ENCODE measurements at regions not wholly inside any gene's neighbourhood (a gene's known extent, or its start where the extent isn't known, plus 50 kb on each side); places are given as distances from the start of the nearest gene placed in this dataset.

DNA sequence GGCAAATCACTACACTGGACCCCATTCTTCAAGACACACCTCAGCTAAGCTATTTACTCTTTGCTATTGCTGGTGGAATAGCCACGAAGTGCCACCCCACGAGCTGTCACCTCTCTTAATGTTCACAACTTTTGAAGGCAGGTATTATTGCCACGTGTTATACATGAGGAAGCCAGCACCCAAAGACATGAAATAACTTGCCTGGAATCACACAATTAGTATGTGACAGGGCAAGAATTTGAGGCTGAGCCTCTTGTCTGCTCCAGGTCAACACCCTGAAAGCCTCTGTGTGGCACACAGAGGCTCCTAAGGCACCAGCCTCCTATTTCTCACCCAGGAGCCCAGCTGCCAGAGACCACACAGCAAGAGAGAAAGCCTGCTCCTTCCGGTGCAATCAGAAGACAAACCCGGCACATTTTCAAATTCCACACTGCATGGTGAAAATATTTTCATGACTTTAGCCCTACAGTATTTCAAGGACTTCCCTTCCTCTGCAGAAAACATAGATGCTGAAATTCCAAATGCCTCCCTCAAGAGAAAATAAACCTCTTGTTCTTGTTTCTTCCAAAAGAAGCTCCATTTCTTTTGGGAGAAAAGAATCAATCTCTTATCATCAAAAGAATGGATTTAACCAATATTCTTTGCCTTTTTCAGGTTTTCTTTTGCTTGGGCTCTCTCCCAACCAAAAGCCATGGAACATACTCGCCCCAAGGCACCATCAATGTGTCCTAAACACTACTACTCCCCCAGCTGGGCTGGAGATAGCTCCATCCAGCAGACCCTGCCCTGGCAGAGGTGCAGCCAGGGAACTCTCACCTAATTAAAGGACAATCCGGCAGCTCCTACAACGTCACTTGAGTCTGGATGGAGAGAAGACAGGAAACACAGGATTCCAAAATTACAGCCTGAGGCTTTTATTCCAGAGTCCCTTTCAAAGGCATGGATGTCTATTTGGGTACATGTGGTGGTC lies 84.7 kb upstream of the THBS1 start:
- no peak for DNase-seq

DNA sequence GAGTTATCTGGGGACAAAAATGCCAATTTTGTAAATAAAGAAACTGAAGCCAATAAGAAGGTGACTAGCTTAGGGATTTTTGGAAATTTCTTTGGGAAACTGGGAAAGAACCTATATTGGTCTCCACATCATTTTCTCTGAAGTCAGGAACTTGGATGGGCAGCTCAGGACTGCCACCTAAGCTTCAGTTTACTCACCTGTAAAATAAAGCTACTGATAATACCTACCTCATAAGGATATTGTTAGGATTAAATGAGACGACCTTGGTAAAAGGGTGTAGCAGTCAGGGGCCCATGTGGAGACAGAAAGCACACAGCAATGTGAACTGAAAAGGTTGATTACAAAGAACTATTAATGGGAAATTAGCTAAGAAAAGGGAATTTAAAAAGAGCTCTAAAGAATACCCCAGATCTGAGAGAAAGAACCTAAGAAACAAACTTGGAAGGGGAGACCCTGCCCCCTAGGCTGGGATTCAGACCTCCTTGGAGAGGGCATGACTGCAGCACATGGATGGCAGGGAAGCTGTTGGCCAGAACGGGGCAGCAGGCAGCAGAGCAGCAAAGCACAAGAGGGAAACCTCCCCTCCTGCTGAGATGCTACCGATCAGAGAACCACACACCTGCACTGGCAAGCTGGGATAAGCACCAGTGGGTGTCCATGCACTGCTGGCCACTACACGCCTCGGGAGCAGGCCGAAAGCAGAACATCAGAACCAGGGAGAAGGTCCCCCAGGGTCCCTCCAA lies 83.7 kb upstream of the THBS1 start:
- no peak for DNase-seq

DNA sequence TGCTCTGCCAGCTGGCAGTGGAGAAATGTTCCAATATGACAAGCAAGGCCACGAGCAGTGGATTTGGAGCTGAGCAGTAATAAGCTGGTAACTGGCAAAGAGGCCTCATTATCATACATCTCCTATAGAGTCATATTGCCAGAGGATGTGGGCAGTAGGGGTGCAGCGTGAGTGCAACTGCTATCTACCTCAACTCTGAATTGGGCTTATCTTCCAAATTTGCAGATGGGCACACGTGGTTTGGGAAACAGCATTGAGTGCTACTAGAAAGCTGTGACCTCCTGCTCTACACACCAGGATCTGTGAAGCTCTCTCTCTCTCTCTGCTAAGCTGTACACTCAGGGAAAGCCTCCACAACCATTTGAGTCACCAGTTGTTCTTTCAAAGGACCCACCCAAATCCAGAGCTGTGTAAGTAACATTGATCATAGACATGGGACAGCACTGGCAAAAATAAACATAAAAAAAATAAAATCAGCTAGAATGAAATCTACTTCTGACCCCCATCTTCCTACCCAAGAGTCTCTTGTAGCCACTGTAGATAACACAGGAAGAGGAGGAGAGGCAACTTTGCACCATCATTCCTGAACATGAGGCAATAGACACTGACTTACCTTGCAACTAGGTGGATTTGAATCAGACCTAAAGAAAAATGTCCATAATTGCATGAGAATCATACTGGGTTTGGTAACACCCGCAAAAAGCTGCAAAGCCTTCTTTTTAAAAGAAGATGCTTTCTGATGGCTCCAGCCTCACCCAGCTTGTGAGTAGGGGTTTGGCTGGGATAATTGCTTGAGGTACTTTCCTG lies 82.9 kb upstream of the THBS1 start:
- DNase-seq: no peak

DNA sequence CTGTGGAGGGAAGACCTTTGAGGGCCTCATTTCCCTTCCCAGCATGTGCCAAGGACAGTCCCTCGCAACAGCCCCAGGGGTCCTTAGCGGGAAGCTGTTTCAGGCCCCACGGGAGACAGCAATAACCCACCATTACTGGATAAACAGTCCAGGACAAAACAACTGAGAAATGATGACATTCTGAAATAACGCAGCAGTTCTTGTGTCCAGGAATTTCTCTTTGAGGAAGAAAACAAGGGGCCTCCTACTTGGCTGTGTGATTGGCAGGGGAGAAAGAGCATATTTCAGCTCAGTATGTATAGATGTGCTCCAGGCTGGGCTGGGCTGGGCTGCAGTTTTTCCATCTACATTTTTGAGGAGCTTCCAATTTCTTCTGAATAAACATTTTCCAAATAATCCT lies 82.2 kb upstream of the THBS1 start:
- no peak for DNase-seq

DNA sequence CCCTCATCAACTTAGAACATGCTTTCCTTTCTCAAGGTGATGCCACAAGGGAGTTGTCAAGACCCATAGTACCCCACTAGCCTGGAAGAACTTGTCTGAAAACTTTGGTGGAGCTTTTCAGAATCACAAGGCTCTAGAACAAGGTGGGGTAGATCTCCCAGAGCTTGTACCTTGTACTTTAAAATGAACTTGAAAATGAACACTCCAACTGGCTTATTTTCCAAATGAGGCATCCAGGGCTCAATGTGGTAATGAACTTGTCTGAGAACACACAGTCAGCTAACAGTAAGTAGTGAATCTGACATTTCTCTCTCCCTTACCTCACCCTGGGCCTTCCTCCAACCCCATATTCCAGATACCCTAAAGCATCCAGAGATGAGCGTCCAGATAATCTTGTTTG lies 81.8 kb upstream of the THBS1 start:
- no peak for DNase-seq

DNA sequence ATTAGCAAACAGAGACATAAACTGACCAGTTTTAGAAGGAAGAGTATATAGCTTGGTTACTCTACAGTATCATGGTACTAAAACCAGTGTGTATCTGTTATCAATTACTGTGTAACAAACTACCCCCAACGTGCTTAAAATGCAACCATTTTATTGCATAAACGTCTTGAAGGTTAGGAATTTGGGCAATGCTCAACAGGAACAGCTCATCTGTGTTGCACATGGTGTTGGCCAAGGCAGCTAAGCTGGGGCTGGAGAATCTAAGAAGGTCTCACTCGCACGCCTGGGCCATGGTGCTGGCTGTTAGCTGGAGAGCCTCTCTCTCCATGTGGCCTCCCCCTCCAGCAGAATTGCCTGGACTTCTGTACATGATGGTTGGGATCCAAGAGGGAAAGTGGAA lies 81.2 kb upstream of the THBS1 start:
- DNase-seq: no peak

DNA sequence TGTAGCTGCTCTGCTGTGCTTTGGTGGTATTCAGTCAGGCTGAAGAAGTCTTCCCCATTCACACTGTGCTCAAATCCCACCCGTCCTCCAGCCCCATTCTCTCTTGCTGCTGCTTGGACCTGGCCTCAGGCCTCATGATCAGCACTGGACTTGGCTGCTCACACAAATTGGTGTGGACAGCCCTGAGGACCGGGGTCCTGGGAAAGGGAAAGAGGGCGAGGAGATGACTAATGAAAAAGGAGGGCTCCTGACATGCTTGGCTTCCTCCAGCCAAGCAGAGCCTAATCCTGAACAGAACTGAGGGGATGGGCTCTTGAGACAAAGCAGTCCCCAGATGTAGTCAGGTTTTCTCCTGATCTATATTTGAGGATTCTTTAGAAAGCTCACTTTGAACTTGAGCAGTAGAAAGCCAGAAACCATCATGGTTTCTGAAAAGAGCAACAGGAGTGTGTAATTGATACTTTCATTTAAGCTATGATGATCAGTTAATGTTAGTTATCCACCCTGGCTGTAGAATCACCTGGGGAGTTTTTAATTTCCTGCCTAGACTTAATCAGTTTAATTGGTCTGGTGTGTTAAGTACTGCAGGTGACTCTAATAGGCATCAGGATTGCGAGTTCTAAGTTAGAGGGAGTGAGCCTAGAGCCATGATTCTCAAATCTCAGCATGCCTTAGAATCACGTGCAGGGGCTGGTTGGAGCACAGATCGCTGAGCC lies 79.4 kb upstream of the THBS1 start:
- DNase-seq: no peak

DNA sequence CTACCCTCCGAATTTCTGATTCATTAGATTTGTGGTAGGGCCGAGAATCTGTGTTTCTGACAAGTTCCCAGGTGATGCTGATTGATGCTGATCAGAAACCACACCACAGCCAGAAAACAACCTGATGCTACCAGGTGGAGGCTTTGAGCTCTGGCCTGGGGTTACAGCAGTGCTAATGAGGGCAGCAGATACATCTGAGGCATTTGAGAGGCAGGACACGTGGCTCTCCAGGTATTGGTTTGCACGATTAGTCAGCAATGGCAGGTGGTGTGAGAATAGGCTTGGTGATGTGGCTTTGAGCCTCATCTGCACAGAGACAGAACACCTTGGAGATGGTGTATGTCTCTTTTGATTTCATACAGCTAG lies 78.8 kb upstream of the THBS1 start:
- DNase-seq: no peak

DNA sequence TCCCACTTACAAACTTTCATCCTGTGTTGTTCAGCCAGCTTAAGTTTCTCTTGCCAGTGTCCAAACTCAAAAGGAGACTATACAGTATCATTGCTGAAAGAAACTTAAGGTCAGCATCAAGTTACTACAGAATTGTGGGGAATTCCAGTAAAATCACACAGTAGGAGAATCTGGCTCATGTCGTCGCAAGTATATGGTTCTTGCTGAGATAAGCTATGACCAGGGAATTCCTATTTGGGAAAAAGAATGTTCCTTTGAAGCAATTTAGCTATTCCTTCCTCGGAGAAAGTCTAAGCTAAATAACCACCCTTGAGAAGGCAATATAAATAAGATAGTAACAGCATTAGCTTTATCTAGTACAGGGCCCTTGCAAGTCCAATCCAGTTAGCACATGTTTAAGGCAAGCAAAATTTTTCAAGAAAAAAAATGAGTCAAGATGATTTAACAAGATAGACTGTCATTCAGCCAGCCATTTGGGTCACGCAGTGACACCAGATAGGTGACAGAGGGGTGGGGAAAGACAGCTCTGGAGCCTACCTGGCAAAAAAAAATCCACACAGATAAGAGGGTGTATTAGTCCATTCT lies 78.2 kb upstream of the THBS1 start:
- DNase-seq: no peak

DNA sequence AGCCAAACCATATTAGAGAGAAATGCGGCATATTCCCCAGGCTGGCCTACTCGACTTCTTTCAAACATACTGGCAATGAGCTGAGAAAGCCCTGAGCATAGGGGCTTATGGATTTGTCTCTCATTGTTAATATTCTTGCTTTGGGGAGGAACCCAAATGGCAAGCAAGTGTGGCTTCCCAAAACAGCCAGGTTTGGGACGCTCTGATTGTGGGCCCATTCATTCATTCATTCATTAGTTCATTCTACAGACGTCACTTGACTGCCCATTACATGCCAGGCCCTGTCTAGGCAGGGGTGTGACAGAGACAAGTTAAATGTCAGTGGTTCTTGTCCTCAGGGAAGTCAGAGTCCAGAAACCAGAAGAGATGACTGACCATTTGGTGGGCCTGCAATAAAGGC lies 77.4 kb upstream of the THBS1 start:
- DNase-seq: no peak

DNA sequence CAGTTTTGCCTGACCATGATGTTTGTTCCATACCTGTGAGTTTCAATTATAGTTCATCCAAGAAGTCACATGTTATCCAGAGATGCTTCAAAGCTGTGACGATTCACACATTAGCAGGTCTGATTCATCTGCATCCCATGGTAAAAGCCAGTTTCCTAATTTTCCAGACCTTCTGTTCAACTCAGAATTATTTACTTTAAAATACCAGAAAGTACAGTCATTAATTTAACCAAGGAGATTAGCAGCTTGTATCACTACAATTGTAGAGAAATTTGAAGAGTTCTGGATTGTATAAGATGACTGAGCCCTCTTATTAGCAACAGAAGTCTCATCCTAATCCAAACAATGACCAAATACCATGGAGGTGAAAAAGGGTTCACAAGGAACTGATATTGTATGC lies 76.1 kb upstream of the THBS1 start:
- no peak for DNase-seq

DNA sequence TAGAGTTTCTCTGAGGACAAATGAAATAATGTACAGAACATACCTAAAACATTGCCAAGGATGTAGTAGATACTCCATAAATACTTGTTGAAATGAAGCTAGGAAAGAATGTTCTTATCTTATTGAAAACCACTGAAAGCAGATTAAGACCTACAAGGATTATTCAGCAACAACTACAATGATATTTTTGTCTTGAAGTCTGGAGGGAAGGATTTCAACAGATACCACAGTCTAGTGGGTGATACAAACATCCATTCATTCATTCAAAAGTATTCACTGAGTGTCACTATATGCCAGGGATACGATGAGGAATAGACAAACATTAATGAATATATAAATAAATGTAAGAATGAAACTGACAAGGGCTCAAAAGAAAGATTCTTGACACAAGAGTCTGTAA lies 74.7 kb upstream of the THBS1 start:
- no peak for DNase-seq

DNA sequence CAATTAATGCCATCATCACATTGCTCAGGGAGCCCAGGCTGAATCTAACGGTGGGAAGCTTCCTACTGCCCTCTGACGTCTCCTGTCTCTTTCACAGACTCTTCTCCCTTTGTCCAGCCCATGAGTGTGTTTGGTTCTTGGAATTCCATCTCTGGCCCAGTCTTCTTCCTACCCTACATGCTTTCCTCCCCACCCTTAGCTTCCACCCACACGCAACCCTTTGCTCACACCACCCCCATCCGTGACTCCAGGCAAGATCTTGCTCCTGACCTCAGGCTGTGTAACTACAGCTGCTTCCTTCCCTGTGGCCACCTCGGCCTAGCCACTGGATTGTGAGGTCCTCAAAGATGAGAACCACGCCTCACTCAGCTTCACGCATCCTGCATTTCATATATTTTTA lies 72.3 kb upstream of the THBS1 start:
- DNase-seq: no peak

DNA sequence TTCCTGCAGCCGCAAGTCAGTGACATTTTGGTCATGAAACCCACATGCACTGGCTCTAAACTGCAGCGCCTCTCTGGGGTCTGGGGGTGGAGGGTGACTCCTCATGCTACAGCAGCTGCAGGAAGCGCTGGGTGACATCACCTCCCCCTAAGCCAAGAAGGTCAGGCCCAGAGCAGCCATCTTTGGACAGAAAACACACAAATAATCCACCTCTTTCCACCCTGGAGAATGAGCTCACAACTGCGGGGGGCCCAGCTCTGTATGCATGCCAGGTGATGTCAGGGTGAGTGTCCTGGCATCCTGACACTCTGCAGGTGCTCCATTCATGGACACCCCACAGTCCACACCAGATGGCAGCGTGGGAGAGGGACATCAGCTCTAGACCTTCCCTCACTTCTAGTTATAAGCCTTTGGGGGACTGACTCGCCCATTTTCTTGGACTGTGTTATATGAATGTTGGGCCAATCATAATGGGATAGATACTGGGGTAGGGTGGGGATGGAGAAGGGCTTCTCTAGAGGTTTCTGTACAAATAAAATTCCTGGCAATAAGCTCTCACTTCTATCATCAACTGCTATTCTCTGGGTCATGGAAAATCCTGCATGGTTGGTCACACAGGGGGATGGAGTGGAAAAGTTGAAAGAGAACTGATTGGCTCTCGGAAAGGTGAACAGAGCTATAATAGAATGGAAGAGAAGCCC lies 70.7 kb upstream of the THBS1 start:
- no peak for DNase-seq

DNA sequence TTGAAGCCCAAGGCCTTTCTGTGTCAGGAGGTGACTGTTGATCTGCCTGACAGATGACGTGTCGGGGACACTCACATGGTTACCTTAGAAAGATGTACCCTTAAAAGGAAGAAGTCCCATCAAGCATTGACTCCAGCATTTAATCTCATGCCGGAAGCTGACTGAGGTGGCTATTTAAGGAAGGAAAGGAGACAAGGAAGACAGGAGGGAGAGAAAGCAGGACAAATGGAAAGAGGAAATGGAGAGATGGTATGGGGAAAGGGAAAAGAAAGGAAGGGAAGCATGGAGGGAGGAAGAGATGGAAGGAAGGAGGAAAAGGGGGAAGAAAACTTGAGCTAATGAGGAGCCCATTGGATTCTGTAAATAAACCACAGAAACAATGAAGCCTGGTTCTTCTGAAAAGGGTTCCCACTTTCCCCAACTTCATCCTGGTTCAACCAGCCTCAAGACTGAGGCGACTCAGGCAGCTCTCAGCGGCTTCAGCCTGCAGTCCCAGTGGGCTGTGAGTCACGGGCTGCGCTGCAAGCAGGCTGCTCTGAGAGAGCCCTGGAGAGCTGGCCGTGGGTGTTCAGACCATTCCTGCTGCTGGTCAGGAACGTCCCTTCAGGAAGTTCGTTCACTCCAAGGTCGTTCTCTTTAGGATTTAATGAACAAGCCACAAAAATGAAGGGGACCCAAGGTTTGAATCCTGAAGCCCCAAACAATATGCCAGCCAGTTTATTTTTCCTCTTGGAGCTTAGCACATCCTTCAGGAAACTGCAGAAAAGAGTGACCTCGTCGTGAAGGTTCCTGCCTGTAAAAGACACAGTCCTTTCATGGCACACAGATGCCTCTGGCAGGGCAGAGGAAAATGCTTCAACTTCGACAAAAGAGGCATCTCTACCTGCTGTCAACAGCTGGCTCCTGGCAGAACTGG lies 69.6 kb upstream of the THBS1 start:
- no peak for DNase-seq

DNA sequence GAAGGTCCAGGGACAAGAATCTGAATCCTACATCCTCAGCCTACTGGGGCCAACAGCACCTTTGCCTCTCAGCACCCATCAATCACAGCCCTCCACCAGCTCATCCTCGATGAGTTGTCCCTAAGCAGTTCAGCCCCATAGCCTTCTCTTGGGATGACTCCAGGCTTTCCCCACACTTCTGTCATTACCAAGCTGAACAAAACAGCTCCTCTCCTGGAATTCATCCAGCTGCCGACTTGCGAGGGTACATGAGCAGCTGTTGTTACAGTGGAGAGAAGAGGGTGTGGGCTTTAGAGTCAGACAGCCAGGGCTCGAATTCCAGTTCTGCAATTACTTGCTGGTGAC lies 69.0 kb upstream of the THBS1 start:
- no peak for DNase-seq

DNA sequence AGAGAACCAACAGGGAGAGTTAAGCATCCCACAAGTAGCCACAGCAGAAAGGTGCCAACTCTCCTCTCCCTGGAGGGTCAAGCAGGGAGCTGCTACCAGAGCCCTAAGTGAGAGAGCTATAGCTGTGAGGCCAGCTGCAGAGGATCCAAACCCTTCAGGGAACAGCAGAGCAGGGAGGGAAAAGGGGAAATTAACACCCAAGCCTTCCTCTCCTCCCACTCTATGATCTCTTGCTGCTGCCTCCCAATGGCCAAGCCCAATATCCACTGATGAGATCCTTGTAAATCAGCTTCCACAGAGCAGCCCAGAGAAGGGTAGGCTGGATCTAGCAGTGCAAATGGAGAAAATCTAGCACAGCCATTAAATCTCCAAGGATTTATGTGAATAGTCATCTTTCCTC lies 68.2 kb upstream of the THBS1 start:
- no peak for DNase-seq

DNA sequence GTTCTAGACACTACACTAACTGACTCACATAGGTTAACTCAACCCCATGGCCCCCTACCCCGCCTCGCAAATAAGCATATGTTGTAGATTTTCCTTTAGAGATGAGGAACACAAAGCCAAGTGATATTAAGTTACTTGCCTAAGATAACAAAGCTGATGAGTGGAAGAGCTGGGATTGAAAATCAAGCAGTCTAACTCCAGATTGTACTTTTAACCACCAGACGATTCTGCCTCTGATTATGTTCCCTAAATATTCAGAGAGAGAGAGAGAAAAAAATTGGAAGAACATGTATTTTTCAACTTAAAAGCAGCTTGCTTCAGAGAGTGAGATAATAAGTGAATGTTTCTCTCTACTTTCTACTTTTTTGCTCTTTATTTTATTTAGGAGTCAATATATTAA lies 66.9 kb upstream of the THBS1 start:
- DNase-seq: no peak

DNA sequence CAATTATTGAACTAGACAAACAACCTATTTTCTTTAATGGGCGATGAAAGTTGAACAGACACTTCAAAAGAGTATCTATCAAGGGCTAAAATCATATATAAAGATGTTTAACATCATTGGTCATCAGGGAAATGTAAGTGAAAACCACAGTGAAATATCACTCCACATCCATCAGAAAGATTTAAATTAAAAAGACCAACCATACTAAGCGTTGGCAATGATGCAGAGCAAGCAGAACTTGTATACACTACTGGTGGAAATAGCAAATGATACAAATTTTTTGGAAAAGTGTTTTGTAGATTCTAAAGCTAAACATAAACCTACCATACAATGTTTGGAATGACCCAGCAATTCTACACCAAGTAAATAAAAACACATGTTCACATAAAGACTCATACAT lies 65.9 kb upstream of the THBS1 start:
- DNase-seq: no peak

DNA sequence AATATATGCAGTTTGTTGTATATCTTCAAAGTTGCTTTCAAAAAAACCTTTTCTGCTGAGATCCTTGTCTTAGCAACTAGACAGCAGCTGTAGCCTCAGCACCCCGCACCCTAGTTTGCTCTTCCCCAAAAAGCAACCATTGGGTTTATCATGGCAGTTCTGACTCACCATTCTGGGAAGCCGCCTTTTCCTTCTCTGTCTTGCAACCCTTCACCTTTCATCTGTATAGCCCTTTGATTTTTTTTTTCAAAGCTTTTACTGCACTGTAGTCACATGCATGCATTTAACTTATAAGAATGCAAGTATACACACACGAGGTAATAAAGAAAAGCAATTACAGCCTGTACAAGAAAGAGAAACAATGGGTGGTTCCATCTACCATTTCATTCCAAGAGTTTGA lies 65.1 kb upstream of the THBS1 start:
- no peak for DNase-seq

All from central memory CD4-positive, alpha-beta T cell (primary cell).